OCI-LY7 (cell line): ENCODE measurements at regions not wholly inside any gene's neighbourhood (a gene's known extent, or its start where the extent isn't known, plus 50 kb on each side); places are given as distances from the start of the nearest gene placed in this dataset.

ENCODE experiments used
- EZH2phosphoT487 ChIP-seq: fragments of 200-600 bp; sonication (generic); IDR thresholded peaks from 2 replicates; pipeline ENCODE4 v1.6.1; 2018; ENCODE audit warnings: low read depth, borderline replicate concordance, mild to moderate bottlenecking, mixed run types, antibody characterized with exemption, low read length, moderate library complexity, mixed read lengths
- TF ChIP-seq, protein P1 (sequence below): fragments of 200-600 bp; sonication (generic); conservative IDR thresholded peaks from 2 replicates; pipeline ENCODE4 v1.5.1; 2014; ENCODE audit warnings: mild to moderate bottlenecking, antibody characterized with exemption, low read length, moderate library complexity, mixed read lengths

DNA sequence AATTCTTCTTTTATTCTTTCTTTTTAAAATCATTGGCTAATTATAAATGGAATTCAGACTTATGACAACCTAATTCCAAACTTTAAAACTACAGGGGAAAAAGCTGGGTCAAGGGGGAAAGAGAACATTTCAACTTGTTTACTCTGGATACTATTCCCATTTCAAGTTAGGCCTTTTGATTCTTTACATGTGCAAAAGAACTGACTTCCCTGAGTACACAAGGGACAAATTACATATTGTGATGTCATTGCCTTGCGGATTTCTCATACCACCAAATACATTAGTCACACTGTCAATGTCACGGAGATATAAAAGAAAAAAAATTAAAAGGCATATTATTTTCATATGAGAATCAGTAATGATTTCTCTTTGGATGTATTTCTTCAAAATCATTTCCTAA is 96.5 kb upstream of the TBX18 start:
- TF ChIP-seq, protein P1, sequence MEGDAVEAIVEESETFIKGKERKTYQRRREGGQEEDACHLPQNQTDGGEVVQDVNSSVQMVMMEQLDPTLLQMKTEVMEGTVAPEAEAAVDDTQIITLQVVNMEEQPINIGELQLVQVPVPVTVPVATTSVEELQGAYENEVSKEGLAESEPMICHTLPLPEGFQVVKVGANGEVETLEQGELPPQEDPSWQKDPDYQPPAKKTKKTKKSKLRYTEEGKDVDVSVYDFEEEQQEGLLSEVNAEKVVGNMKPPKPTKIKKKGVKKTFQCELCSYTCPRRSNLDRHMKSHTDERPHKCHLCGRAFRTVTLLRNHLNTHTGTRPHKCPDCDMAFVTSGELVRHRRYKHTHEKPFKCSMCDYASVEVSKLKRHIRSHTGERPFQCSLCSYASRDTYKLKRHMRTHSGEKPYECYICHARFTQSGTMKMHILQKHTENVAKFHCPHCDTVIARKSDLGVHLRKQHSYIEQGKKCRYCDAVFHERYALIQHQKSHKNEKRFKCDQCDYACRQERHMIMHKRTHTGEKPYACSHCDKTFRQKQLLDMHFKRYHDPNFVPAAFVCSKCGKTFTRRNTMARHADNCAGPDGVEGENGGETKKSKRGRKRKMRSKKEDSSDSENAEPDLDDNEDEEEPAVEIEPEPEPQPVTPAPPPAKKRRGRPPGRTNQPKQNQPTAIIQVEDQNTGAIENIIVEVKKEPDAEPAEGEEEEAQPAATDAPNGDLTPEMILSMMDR = no peak
- TF ChIP-seq EZH2phosphoT487 = no peak
